HEK293 (cell line): ENCODE measurements at regions not wholly inside any gene's neighbourhood (a gene's known extent, or its start where the extent isn't known, plus 50 kb on each side); places are given as distances from the start of the nearest gene placed in this dataset.

Experiments
- AEBP2 ChIP-seq: fragments of 450-650 bp; formaldehyde crosslinking; IDR thresholded peaks from 2 replicates; pipeline ENCODE4 v1.5.1; 2016; ENCODE audit warnings: missing biosample characterization, missing genetic modification characterization, borderline replicate concordance
- BCL11A ChIP-seq: fragments of 450-650 bp; formaldehyde crosslinking; IDR thresholded peaks from 2 replicates; pipeline ENCODE4 v1.5.1; 2016; ENCODE audit warnings: low read depth, missing biosample characterization, missing genetic modification characterization
- CTCF ChIP-seq: fragments of 450-650 bp; formaldehyde crosslinking; IDR thresholded peaks from 2 replicates; pipeline ENCODE4 v1.5.1; 2016; ENCODE audit warnings: missing biosample characterization, missing genetic modification characterization
- HIC1 ChIP-seq: fragments of 450-650 bp; formaldehyde crosslinking; IDR thresholded peaks from 2 replicates; pipeline ENCODE4 v1.5.1; 2016; ENCODE audit warnings: missing biosample characterization, missing genetic modification characterization
- REST ChIP-seq: fragments of 450-650 bp; formaldehyde crosslinking; IDR thresholded peaks from 2 replicates; pipeline ENCODE4 v1.5.1; 2016; ENCODE audit warnings: missing biosample characterization, missing genetic modification characterization
- TCF7L2 ChIP-seq: IDR thresholded peaks from 2 replicates; pipeline ENCODE4 v1.6.1; 2011; ENCODE audit warnings: low read depth, mild to moderate bottlenecking, inconsistent platforms, low read length, moderate library complexity, borderline replicate concordance
- ZBTB49 ChIP-seq: fragments of 450-650 bp; formaldehyde crosslinking; IDR thresholded peaks from 2 replicates; pipeline ENCODE4 v1.5.1; 2016; ENCODE audit warnings: missing biosample characterization, missing genetic modification characterization, low read depth
- ZNF121 ChIP-seq: fragments of 450-650 bp; formaldehyde crosslinking; IDR thresholded peaks from 2 replicates; pipeline ENCODE4 v1.5.1; 2016; ENCODE audit warnings: missing biosample characterization, missing genetic modification characterization
- ZNF146 ChIP-seq: fragments of 450-650 bp; formaldehyde crosslinking; IDR thresholded peaks from 2 replicates; pipeline ENCODE4 v1.5.1; 2016; ENCODE audit warnings: missing biosample characterization, missing genetic modification characterization
- ZNF19 ChIP-seq: fragments of 450-650 bp; formaldehyde crosslinking; IDR thresholded peaks from 2 replicates; pipeline ENCODE4; 2016; ENCODE audit warnings: missing biosample characterization, missing genetic modification characterization, low read depth
- ZNF223 ChIP-seq: fragments of 450-650 bp; formaldehyde crosslinking; IDR thresholded peaks from 2 replicates; pipeline ENCODE4 v1.5.1; 2016; ENCODE audit warnings: missing biosample characterization, missing genetic modification characterization
- ZNF335 ChIP-seq: fragments of 450-650 bp; formaldehyde crosslinking; conservative IDR thresholded peaks from 2 replicates; pipeline ENCODE4 v1.5.1; 2016; ENCODE audit warnings: missing biosample characterization, missing genetic modification characterization
- ZNF513 ChIP-seq: fragments of 450-650 bp; IDR thresholded peaks from 2 replicates; pipeline ENCODE4 v1.5.1; 2018; ENCODE audit warnings: missing biosample characterization, missing genetic modification characterization
- ZNF707 ChIP-seq: fragments of 450-650 bp; formaldehyde crosslinking; IDR thresholded peaks from 2 replicates; pipeline ENCODE4 v1.5.1; 2016; ENCODE audit warnings: missing biosample characterization, missing genetic modification characterization

- TF ChIP-seq AEBP2 (tag by site-specific recombination): no peak
- no peak for TF ChIP-seq ZNF19 (tag by site-specific recombination)
- TF ChIP-seq CTCF: no peak
- no peak for TF ChIP-seq ZNF335 (tag by site-specific recombination)
- no peak for TF ChIP-seq ZNF146
- no peak for TF ChIP-seq ZNF707 (tag by site-specific recombination)
- no peak for TF ChIP-seq HIC1
- TF ChIP-seq ZNF223: no peak
- TF ChIP-seq TCF7L2: no peak
- no peak for TF ChIP-seq BCL11A (tag by site-specific recombination)
- no peak for TF ChIP-seq ZBTB49 (tag by site-specific recombination)
- no peak for TF ChIP-seq ZNF121 (tag by site-specific recombination)
- TF ChIP-seq ZNF513 (tag by site-specific recombination): no peak
- no peak for TF ChIP-seq REST (tag by site-specific recombination)
These were observed 70.8 kb upstream of the MEOX2 start for GRCh38 chr7:15757041-15758000.
